ENCODE measurements at regions not wholly inside any gene's neighbourhood (a gene's known extent, or its start where the extent isn't known, plus 50 kb on each side); places are given as distances from the start of the nearest gene placed in this dataset.

DNA sequence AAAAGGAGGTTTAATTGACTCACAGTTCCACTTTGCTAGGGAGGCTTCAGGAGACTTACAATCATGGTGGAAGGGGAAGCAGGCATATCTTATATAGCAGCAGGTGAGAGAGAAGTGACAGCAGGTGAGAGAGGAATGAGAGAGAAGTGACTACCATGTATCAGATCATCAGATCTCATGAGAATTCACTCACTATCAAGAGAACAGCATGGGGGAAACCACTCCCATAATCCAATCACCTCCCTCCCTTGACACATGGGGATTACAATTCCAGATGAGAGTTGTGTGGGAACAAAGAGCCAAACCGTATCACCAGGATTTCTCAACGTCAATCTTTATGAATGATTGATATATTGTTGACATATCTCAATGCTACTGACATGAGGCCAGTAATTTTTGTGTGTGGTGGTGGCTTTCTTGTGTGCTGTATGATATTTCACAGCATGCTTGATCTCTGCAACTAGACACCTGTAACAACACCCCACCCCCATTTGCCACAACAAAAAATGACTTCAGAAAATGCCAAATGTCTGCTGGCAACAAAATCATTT, 1470.9 kb upstream of the SEL1L start:
- TF ChIP-seq, protein P1, sequence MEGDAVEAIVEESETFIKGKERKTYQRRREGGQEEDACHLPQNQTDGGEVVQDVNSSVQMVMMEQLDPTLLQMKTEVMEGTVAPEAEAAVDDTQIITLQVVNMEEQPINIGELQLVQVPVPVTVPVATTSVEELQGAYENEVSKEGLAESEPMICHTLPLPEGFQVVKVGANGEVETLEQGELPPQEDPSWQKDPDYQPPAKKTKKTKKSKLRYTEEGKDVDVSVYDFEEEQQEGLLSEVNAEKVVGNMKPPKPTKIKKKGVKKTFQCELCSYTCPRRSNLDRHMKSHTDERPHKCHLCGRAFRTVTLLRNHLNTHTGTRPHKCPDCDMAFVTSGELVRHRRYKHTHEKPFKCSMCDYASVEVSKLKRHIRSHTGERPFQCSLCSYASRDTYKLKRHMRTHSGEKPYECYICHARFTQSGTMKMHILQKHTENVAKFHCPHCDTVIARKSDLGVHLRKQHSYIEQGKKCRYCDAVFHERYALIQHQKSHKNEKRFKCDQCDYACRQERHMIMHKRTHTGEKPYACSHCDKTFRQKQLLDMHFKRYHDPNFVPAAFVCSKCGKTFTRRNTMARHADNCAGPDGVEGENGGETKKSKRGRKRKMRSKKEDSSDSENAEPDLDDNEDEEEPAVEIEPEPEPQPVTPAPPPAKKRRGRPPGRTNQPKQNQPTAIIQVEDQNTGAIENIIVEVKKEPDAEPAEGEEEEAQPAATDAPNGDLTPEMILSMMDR (conservative IDR thresholded peaks at IDR 0.05 in 1 of 2, IDR thresholded peaks at IDR 0.05 in 1 of 2; ENCODE audit: extremely low read depth in 1 of 2, insufficient read depth in 1 of 2, low read depth in 1 of 2, low read length in 2 of 2): no peak
- no peak for TF ChIP-seq EZH2 (IDR thresholded peaks at IDR 0.05; ENCODE audit: borderline replicate concordance, low read length)

Data from mammary epithelial cell (primary cell).